Spleen (tissue), 7 donors: ENCODE measurements at regions not wholly inside any gene's neighbourhood (a gene's known extent, or its start where the extent isn't known, plus 50 kb on each side); places are given as distances from the start of the nearest gene placed in this dataset.

Experiments
- CTCF ChIP-seq, 11 experiments: fragments of 200-600 bp in 7 of 11; fragments of 450-650 bp in 4 of 11; sonication (generic) in 4 of 11; IDR thresholded peaks in 8 of 11; conservative IDR thresholded peaks in 3 of 11; 1 replicate in 7 of 11; 2 replicates in 4 of 11; pipeline versions ENCODE4 v1.4.0 to v1.8.0; 2016 to 2021; ENCODE audit warnings: antibody characterized with exemption in 11 of 11, inconsistent platforms in 4 of 11, mild to moderate bottlenecking in 1 of 11
- POLR2A ChIP-seq, 3 donors: fragments of 450-650 bp; IDR thresholded peaks; one replicate each; pipeline ENCODE4 v1.5.1; 2017; ENCODE audit warnings: antibody characterized with exemption in 3 of 3, mild to moderate bottlenecking in 1 of 3
- donor health status: DM: no; HTN: no; CAD: no; lungs with moderate emphysema.
- donor health status: DM: no; HTN: no; CAD: no.
- donor health status: DM: no; HTN: no; CAD: no.

- no peak for TF ChIP-seq CTCF (IDR thresholded peaks at IDR 0.05 in 8 of 11, conservative IDR thresholded peaks at IDR 0.05 in 3 of 11)
- TF ChIP-seq POLR2A (IDR thresholded peaks at IDR 0.05): no peak
These were observed 1237.6 kb upstream of the LRRTM1 start for GRCh38 chr2:81542119-81542518.
